ENCODE measurements at regions not wholly inside any gene's neighbourhood (a gene's known extent, or its start where the extent isn't known, plus 50 kb on each side); places are given as distances from the start of the nearest gene placed in this dataset.

DNA sequence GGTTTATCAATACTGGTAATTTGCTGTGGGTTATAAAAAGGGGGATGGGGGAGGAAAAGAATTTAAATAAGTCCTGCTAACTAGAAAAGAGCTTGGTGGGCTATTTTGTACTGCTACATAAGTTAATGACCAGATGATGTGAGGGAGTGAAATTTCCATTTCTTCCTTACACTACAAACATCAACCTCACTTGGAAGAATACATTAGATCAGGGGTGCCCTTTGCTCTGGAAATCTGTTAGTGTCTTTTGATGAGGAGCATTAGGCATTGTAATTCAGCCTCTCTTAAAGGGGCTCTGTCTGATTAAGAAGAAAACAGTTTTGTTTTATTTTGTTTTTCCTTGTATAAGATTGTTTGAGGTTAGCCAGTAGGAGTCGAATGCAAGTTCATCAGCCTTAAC lies 576.4 kb upstream of the TBL1XR1 start:
- TF ChIP-seq, protein P1, sequence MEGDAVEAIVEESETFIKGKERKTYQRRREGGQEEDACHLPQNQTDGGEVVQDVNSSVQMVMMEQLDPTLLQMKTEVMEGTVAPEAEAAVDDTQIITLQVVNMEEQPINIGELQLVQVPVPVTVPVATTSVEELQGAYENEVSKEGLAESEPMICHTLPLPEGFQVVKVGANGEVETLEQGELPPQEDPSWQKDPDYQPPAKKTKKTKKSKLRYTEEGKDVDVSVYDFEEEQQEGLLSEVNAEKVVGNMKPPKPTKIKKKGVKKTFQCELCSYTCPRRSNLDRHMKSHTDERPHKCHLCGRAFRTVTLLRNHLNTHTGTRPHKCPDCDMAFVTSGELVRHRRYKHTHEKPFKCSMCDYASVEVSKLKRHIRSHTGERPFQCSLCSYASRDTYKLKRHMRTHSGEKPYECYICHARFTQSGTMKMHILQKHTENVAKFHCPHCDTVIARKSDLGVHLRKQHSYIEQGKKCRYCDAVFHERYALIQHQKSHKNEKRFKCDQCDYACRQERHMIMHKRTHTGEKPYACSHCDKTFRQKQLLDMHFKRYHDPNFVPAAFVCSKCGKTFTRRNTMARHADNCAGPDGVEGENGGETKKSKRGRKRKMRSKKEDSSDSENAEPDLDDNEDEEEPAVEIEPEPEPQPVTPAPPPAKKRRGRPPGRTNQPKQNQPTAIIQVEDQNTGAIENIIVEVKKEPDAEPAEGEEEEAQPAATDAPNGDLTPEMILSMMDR (conservative IDR thresholded peaks at IDR 0.05; ENCODE audit: low read depth, low read length) = no peak
- no peak for TF ChIP-seq EZH2 (IDR thresholded peaks at IDR 0.05; ENCODE audit: borderline replicate concordance, low read depth, low read length, poor library complexity, severe bottlenecking)

Measured in A673 (cell line).